GOT3 (cell line): ENCODE measurements at regions not wholly inside any gene's neighbourhood (a gene's known extent, or its start where the extent isn't known, plus 50 kb on each side); places are given as distances from the start of the nearest gene placed in this dataset.

ENCODE experiments used
- DNase-seq: peaks from one replicate; lab custom pipeline; 2025; ENCODE audit warnings: mixed read lengths; lab: John Stamatoyannopoulos, UW

DNA sequence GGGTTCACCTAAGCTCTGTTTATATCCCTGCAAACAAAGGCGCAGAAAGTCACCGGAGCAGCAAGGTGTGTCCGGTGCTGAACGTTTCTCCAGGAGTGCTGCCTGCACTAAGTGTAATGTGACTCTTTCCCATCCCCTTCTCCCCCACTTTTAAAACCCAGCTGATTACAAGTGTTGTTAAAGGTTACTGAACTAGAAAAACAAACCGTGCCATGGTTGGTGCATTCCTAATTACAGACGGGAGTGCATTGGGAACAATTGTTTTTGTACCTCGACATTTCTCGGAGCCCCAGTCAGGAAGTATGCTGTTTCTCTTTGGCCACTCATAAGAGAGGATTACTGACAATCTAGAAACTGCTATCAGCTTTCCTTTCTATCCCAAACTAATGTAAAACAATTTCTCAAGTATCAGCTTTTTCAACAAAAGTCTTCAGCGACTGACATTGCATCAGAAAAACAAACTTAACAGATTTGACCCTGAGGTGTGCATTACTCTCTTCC is 441.0 kb upstream of the SALL1 start:
- no peak for DNase-seq

DNA sequence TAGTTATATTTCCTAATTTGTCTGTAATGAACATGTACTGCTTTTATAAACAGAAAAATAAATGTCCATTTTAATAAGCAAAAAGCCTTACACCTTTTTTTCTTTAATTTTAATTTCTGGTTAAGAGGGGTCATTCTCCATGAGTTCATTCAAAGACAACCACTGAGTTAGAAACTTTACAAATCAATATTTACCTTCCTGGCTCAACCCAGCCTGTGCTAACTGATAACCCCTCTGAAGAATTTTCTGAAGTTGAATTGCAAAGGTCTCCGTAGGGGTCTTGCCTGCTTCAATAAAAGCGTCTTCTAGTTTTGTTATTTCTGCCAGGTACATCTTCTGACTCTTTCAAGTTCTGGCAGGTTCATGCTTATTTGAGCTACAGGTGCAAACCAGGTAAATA is 440.4 kb upstream of the SALL1 start:
- DNase-seq, result no peak

DNA sequence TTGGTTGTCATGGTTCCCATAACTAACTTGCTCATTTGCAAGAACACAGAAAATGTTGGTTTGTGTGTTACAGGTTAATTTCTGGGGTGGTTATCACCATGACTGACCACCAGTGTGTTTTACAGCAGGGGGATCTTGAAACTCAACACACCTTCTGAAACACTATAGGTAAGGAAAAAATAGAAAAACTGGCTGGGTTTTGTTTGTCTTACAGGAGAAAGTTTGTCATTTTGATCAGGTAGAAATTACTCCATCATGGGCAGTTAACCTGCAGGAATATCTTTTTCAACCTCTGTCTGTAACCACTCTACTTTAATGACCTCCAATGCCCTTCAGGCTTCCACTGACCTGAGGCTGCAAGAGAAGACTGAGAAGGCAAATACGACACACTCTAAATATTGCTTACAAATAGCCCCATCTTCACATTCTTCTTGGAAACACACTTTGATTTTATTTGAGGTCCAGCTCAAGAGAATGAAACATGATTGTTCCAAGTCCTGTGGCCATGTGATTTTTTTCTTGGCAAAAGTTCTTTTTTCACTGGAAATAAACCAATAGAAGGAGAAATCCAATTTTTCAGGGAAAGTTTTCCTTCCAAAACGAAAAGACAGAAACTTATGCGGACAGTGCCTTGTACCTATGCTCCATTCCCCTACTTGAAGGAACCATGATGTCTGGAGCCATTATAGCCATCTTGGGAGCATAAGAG is 428.7 kb upstream of the SALL1 start:
- DNase-seq, result no peak

DNA sequence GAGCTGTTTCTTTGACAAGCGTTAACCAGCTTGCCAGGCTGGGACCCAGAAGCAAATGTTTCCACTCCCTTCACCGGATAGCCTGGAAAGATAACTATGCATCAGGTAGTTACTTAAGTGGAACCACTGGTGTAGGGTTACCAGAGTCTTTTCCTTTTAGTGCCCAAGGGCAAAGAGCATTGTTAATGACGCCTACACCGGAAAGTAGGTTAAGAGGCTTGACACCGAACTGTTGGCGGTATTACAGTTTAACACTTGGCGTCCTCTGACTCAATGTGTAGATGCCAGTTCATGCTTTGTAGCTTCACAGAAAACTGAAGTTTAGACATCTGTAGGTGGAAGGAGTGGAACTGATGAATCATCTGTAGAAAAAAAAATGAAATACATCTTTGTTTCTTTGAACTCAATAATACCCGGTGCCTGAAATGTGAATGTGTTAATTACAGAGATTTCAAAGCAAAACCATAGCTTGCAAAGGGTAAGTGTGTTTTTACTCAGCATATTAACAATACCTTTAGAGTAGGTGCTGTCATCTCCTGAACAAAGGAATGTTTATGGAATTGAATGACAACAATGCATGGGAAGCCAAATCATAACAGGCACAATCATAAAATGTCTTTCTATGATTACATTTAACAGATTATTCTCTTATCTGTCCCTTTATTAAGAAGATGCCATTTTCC is 426.7 kb upstream of the SALL1 start:
- DNase-seq, result no peak

DNA sequence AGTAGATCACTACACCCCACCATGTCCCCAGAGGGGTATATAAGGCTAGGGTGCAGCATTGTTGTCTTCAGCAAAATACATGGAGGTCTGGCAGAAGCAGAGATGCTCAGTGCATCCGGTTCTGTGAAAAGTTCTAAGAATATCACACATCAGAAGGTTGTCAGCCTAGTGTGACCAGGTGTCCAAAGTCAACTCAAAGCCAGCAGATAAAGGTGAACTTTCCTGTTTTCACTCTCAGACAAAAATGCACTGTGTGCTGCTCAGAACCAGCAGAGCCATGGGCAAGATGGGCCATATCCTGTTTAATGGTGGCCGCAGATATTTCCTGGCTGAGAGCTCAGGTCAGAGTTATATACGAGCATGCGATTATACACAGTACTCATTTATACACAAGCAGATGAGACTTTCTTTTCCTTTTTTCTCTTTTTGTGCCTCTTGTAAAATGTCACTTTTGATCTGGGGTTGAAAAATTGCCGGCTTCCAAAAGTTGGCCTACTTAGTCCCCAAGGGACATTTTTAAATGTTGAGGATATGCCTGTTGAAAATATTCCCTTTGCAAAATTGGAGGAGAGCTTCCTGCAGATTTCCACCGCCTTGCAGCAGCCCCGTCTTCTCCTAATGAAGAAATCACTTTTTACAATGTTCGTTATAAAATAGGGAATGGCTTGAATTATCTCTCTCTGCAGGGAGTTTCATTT is 425.6 kb upstream of the SALL1 start:
- no peak for DNase-seq

DNA sequence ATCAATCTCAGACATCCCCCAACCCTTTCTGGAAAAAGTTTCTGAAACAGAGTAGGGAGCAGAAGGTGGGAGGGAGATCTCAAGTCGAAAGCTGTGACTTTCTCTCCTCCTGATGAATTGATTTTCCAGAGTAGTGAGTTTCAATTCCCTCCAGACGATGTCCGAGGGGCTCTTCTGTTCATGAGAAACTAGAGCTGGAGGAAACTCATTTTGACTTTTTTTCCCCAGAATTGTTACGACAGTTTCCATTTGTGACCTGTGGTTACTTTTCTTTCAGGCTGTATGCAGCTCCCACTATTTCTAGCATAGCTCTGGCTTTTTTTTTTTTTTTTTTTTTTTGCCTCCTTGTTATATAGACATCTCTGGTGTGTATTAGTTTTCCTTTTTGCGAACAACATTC is 422.1 kb upstream of the SALL1 start:
- DNase-seq, result no peak

DNA sequence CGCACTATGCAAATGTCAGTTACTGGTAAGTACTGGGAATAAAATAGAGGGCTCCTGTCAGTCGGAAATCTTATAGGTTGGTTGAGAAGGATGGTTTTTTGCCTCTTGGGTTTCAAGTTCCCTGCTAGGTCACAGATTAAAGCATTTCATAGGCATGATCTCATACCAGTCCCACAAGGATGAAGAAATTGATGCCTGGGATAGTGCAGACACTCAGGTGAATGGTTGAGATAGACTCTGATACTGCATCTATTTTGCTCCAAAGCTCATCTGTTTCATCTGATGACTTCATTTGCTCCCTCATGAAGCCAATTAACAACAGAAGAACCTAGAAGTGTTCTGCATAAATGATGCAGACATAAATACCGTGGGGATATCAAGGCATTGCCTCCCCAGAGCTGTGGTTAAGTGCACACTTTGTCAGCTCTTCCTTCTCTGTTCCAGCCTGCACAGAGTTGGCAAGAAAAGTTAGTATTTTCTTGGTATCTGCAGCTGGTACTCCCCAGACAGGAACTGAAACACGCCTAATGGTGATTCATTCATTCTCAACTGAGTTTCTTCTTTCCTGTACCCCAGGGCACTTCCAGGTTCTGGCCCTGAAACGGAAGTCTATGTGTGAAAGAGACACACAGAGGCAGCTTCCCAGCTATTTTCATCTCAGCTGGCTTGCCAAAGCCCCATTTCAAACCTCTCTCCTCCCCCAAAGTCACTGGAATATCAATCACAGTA is 418.3 kb upstream of the SALL1 start:
- DNase-seq, result no peak

DNA sequence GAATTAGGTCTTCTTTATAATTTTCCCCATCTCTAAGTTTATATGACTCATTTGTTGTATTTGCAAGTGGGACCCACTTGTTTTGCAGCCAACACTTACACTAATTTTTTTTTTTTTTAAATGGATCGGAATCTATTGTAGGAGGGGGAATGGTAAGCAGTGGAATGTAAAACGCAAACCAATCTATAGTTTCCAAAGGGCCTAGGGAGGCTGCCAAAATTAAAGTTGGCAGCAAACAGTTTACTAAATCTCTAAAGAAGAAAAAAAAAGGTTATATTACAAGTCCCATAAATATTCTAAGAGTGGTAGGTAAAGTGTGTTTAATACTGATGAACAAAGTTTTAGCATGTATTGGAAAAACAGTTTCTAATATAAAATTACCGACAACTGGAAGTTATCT is 416.8 kb upstream of the SALL1 start:
- no peak for DNase-seq

DNA sequence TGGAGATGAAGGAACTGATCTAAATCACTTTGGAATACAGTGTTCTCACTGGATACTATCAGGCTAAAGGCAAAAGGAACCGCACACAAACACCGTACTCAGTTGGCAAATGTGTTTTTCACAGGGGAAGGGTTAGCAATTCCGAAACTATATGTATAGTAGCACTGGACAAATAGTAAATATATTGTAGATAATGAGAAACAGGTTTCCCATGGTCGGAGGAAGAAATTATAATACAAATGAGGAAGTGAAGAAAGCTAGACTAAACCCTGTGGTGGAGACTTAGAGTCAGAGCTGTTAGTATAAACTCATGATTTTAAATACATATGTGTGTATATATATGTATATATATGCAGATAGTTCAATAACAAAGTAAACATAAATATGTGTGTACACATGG is 414.1 kb upstream of the SALL1 start:
- no peak for DNase-seq

DNA sequence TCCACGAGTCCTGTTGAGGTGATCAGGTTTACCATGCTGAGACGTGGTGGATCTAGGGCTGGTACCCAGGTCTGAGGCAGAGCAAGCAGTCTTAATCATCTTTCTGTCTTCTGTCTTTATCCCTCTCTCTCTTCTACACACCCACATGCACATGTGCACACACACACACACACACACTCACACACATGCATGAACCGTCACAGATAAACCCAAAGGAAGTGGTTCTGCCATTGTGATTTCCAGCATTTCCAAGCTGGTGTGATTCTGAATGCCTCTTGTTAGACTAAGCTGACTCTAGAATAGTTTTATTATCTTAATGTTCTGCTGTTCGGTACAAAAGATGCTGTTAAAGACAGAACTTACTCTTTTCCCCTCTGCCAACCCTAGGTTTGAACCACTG is 411.8 kb upstream of the SALL1 start:
- DNase-seq, result no peak

DNA sequence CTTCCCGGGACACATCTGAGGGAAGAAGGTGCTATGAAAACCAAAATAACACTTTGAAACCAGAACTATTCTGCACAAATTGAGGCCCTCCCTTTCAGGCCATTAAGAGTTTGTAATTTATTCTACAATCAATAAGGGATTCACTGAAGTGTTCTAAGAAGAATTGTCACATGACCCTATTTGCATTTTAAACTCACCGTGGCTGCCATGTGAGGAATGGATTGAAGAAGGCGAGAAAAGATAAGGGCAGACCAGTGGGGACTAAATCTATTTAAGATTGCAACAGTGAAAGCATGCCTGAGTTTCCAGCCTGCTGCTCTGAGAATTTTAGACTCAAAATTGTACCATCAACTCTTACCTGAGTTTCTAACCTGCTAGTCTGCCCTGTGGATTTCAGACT is 408.8 kb upstream of the SALL1 start:
- DNase-seq, result no peak

DNA sequence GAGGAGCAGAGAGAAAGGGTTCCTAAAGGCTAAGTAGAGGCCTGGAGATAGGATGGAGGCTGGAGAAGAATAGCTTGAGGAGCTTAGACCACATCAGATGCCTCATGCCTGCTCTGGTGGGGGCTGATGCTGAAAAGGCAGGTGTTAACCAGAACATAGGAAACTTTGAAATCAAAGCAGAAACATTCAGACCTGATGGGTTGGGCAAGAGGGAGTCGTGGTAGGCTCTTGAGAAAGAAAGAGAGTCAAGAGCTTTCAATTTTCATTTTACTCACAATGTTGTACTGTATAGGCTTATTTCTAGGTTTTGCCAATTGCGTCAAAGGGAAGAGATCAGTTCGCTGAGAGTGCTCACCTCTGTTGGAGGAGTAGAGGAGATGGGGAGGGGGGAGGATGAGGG is 406.6 kb upstream of the SALL1 start:
- no peak for DNase-seq

DNA sequence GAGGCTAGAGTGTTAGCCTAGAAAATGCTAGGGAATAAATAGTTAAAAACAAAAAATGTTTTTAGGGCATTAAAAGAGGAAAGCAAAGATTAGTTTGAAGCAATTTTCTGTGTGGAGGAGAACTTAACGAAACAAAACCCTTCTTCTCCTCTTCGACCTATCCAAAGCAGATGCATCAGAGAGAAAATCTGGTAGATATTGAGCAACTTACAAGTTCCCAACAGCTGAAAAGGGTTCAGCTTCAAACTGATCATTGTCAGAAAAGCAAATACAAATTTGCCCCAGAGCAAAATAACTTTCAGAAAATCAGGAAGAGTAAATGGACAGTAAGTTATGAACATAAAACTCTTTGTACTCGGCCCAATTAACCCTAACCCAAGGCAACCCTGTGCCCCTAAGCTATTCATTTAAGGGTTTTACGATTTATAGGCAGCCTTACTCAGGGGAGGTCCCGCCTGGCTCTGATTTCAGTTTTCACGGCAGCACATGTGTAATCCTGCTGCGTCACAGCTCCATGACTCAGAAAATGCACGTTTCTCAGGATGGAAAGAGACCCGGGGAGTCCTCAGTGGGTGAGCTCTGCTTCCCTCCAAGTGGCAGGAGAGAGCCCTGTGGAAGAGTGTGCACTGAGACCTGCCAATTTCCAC is 405.7 kb upstream of the SALL1 start:
- peak; percentile 58 for DNase-seq

DNA sequence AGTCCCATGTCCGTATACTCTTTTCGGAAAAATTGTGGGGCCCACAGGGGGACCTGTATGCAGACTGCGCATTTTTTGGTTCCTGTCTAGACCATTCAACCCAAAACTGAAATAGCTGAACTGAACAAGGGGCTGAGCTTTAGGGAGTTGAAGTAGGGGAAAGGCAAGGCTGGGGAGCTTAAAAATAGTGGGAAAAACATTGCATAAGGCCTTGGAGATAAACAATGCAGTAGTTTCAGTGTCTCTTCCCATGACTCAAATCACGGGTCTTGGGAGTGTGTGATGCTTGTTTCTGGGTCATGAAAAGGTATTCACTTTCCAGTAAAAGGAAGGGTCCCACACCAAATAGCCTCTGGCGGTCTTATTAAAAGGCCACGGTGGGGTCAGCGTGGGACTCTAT is 402.8 kb upstream of the SALL1 start:
- DNase-seq, result no peak

DNA sequence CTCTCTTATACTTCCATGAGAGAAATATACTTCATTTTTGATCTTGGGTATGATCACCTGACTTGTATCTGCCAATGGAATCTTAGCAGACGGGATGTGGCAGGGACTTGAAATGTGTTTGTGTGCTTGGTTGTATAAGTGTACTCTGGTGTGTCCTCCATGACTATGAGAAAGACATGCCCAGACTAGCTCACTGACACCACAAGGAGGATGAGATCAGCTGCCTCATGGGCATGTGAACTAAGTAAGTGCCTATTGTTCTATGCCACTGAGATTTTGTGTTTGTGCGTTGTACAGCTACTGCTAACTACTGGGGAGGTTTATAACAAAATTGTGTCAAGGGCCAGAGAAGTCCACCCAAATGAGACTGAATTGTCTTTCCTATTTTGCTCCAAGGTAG is 402.2 kb upstream of the SALL1 start:
- no peak for DNase-seq

DNA sequence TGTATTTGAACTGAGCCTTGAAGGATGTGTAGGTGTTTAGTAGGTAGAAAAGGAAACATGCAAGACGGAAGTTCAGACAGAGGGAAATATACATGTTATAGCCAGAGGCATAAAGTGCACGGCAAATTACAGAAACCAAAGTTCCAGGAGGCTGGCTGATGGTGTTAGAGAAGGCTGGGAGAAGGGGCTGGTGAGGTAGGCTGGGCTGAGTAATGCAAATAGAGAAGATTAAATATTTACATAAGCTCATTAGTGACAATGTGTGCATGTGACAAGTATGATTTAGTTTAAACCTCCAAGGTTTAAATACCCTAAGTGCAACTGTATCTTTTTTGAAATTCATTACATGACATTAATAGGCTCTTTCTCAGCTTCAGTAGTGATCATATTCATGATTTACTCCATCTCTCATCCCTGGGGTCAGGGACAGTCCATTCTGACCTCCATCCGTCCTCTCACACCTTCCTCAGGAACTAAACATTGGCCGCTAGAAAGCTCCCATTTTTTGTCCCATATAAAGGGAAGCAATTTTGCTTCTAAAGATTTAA is 399.8 kb upstream of the SALL1 start:
- DNase-seq, result no peak

DNA sequence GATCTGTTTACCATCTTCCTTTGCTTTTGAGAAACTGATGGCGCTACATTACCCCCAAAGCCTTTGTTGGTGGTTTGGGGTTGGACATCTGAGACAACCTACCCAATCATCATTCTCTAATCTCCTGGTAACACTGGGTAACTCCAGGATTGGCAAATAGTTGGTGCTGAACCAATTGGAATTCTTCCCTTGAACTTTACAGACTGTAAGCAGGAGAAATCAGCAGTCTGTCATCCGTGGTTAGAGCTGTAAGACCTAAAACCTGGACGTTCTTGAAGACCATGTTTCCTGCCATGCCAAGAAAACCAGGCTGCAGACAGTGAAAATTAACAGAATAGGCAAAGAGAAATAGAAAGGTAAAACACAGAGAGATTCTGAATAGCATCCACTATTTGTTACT is 398.8 kb upstream of the SALL1 start:
- no peak for DNase-seq

DNA sequence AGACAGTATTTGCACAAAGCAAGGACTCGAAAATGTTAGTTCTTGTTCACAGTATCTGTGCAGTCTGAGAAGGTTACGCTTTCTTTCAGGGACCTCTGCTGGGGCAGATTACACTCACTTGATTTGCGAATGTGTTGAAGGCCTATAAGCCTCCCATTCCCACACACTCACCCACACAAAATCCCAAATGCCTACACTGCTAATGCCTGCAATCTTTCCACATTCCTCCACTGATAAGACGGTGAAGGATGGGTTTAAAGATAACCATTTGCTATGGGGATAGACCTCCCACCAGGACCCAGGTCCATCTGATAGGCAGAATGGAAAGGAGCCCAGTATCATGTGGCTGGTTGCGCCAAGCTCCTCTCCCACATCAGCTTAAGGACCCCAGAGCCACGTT is 394.9 kb upstream of the SALL1 start:
- DNase-seq, result no peak

DNA sequence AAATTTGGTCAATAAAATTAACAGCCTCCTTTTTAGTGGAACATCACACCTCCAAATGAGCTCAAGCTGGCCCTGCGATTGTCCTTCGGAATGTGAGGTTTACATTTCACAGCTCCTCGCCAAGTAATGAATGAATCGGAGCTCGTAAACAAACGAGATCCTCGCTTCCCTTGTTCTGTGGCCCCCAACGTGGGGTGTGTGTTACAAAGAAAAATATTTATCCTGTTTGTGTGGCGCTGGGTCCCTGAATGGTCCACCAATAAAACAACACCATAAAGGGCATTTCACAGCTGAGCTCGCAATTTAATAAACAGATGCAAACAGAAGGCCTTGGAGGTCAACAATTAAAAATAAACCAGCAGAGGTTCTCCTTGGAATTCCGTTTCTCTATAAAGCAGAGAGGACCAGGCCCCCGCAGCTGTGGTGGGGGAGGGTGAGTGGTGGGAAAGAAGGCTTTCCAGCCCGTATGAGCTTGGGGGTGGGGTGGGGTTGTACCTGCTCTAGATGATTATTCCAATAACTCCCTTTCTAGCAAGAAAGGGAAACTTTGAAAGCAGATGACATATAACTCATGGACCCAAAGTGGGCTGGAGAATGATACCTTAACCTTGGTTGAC is 393.9 kb upstream of the SALL1 start:
- no peak for DNase-seq

DNA sequence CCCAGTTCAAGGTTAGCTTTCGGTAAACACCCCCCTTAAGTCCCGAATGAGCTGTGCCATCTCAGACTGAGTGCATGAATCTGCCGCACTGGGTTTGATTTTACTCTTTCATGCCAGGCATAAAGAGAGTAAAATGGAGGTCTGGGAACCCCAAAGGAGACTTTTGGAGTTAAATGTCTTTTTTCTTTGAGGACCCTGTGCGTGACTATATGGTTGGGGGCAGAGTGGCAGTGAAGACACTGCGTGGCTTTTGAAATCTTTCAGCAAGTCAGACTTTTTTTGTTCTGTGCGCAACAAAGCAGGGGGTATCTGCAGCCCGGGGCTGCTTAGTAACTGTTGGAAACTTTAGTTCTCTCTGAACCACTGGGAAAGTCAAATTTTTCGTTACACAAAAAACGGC is 392.9 kb upstream of the SALL1 start:
- DNase-seq, result no peak
